CD14-positive monocyte (primary cell): ENCODE measurements at regions not wholly inside any gene's neighbourhood (a gene's known extent, or its start where the extent isn't known, plus 50 kb on each side); places are given as distances from the start of the nearest gene placed in this dataset.

Experiments
- DNase-seq, 3 donors: peaks; one replicate each; pipeline ENCODE4 v3.0.0-alpha.2; 2011 to 2022
- H2AFZ ChIP-seq: 2 replicates; pipeline ENCODE4 v1.6.0; 2012; ENCODE audit warnings: mild to moderate bottlenecking, low read depth, low read length, inconsistent platforms; ENCODE audit not compliant: insufficient read depth, poor library complexity, severe bottlenecking
- H3K27ac ChIP-seq, 2 donors: 1 replicate in 1 of 2; 2 replicates in 1 of 2; pipeline ENCODE4 v1.5.1; 2012 to 2013; ENCODE audit warnings: low read length in 2 of 2, control low read depth in 1 of 2, inconsistent platforms in 1 of 2, low read depth in 1 of 2, mild to moderate bottlenecking in 1 of 2
- H3K27me3 ChIP-seq, 2 donors: one replicate each; pipeline versions ENCODE4 v1.6.0 to v1.6.1; 2011 to 2013; ENCODE audit warnings: low read length in 2 of 2; ENCODE audit not compliant: control insufficient read depth in 2 of 2, insufficient read depth in 2 of 2
- H3K36me3 ChIP-seq, 2 donors: replicated peaks in 1 of 2; 1 replicate in 1 of 2; 2 replicates in 1 of 2; pipeline versions ENCODE4 v1.5.1 to v1.6.1; 2012 to 2013; ENCODE audit warnings: low read length in 2 of 2, control low read depth in 1 of 2, inconsistent platforms in 1 of 2, mild to moderate bottlenecking in 1 of 2; ENCODE audit not compliant: insufficient read depth in 2 of 2, control insufficient read depth in 1 of 2
- H3K4me1 ChIP-seq, 2 donors: 1 replicate in 1 of 2; 2 replicates in 1 of 2; pipeline versions ENCODE4 v1.5.1 to v1.6.1; 2012 to 2013; ENCODE audit warnings: low read length in 2 of 2, control low read depth in 1 of 2, inconsistent platforms in 1 of 2, mild to moderate bottlenecking in 1 of 2, moderate library complexity in 1 of 2; ENCODE audit not compliant: insufficient read depth in 2 of 2, control insufficient read depth in 1 of 2
- H3K4me2 ChIP-seq: replicated peaks from 2 replicates; pipeline ENCODE3; 2012; ENCODE audit warnings: low read length, moderate library complexity, mild to moderate bottlenecking; ENCODE audit not compliant: poor library complexity, severe bottlenecking; ENCODE audit errors: extremely low read depth
- H3K4me3 ChIP-seq, 3 experiments: fragments of 200-600 bp in 1 of 3; sonication (generic) in 1 of 3; replicated peaks in 1 of 3; 1 replicate in 2 of 3; 2 replicates in 1 of 3; pipeline ENCODE4 v1.5.1; 2011 to 2013; ENCODE audit warnings: low read length in 3 of 3, mild to moderate bottlenecking in 3 of 3, control low read depth in 2 of 3, low read depth in 2 of 3, inconsistent platforms in 1 of 3, moderate library complexity in 1 of 3
- H3K79me2 ChIP-seq: 2 replicates; pipeline ENCODE4 v1.6.0; 2012; ENCODE audit warnings: mild to moderate bottlenecking, control low read depth, inconsistent platforms, low read length, moderate library complexity; ENCODE audit not compliant: insufficient read depth
- H3K9ac ChIP-seq: 2 replicates; pipeline ENCODE4 v1.6.0; 2017; ENCODE audit warnings: low read length, mild to moderate bottlenecking; ENCODE audit not compliant: insufficient read depth, poor library complexity, severe bottlenecking
- H3K9me3 ChIP-seq, 2 donors: replicated peaks in 1 of 2; 1 replicate in 1 of 2; 2 replicates in 1 of 2; pipeline versions ENCODE4 v1.5.1 to v1.6.1; 2012 to 2013; ENCODE audit warnings: low read length in 2 of 2, control low read depth in 1 of 2; ENCODE audit not compliant: control insufficient read depth in 1 of 2, insufficient read depth in 1 of 2
- H4K20me1 ChIP-seq: 2 replicates; pipeline ENCODE4 v1.6.0; 2012; ENCODE audit warnings: mild to moderate bottlenecking, low read length, control low read depth, moderate library complexity; ENCODE audit not compliant: insufficient read depth
- H3K27ac Mint-ChIP-seq, 7 donors: one replicate each; pipeline ENCODE4 v1.8.0; 2020; ENCODE audit warnings: mild to moderate bottlenecking in 7 of 7, mixed read lengths in 7 of 7, moderate library complexity in 6 of 7, inconsistent platforms in 2 of 7
- H3K27me3 Mint-ChIP-seq, 3 donors: one replicate each; pipeline ENCODE4 v1.8.0; 2021 to 2022; ENCODE audit warnings: low read depth in 3 of 3, mild to moderate bottlenecking in 3 of 3, mixed read lengths in 3 of 3, moderate library complexity in 3 of 3, inconsistent platforms in 1 of 3
- H3K36me3 Mint-ChIP-seq, 2 donors: one replicate each; pipeline ENCODE4 v1.8.0; 2020; ENCODE audit warnings: mixed read lengths in 2 of 2, inconsistent platforms in 1 of 2, mild to moderate bottlenecking in 1 of 2
- H3K4me1 Mint-ChIP-seq: one replicate; pipeline ENCODE4 v1.8.0; 2020; ENCODE audit warnings: mild to moderate bottlenecking, mixed read lengths
- H3K4me3 Mint-ChIP-seq, 2 donors: one replicate each; pipeline ENCODE4 v1.8.0; 2020; ENCODE audit warnings: mild to moderate bottlenecking in 2 of 2, mixed read lengths in 2 of 2, moderate library complexity in 1 of 2
- H3K9me3 Mint-ChIP-seq, 7 donors: one replicate each; pipeline ENCODE4 v1.8.0; 2020 to 2022; ENCODE audit warnings: mixed read lengths in 7 of 7, mild to moderate bottlenecking in 6 of 7, moderate library complexity in 6 of 7, inconsistent platforms in 2 of 7
- WGBS: methylation state at CpG from one replicate; pipeline ENCODE4 v1.1.5; 2013; ENCODE audit warnings: missing lambda C conversion rate; ENCODE audit not compliant: insufficient coverage; 5-methylcytosine and 5-hydroxymethylcytosine counted together
- intact Hi-C, 2 donors: fragments of 100-400 bp; cut with micrococcal nuclease; formaldehyde crosslinking; loops; one replicate each; pipeline versions ENCODE4 v1.15.0 to v1.15.1; 2023
- TF ChIP-seq, protein P1 (sequence below): fragments of 200-600 bp; IDR thresholded peaks from one replicate; pipeline ENCODE4 v1.8.0; 2022; ENCODE audit warnings: antibody characterized with exemption, mild to moderate bottlenecking

DNA sequence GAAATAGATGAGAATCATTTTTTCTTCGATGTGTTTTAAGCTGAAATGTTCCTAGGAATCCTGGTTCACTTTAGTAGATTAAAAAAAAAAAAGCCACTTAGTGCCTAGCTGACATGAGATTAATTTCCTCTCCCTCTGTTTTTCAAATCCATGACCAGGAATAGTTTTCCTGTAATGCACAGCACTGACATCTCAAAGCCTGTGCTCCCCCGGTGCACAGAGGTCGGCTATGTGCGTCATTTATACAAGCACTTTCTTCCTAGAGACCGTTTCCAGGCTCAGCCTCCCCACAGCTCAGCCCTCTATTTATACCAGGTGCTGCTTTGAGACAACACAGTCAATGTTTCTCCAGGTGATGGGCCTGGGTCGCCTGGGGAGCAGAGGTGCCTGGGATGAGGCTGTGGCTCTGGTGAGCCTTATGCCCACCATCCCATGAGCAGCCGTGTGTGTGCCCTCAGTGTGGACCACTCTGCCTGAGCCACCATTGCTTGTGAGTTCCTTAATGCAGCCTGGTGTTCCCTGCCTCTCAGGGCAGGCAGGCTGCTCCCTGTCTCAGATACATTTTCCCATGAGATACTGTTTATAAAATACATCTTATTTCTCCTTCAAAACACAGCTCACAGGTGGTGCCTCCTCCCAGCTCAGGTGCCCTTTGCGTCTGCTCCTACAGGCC is 515.7 kb upstream of the HS6ST1 start:
- no peak overlapping the region for H3K27ac Mint-ChIP-seq
- H3K9ac ChIP-seq = no peak overlapping the region
- no peaks in the 10 kb centered on the region for H3K36me3 ChIP-seq
- peaks cover 2 to 8% (median 5%) of the 10 kb centered on the region in 3 donors for H3K27me3 Mint-ChIP-seq
- no peak overlapping the region for H3K4me3 Mint-ChIP-seq
- TF ChIP-seq, protein P1, sequence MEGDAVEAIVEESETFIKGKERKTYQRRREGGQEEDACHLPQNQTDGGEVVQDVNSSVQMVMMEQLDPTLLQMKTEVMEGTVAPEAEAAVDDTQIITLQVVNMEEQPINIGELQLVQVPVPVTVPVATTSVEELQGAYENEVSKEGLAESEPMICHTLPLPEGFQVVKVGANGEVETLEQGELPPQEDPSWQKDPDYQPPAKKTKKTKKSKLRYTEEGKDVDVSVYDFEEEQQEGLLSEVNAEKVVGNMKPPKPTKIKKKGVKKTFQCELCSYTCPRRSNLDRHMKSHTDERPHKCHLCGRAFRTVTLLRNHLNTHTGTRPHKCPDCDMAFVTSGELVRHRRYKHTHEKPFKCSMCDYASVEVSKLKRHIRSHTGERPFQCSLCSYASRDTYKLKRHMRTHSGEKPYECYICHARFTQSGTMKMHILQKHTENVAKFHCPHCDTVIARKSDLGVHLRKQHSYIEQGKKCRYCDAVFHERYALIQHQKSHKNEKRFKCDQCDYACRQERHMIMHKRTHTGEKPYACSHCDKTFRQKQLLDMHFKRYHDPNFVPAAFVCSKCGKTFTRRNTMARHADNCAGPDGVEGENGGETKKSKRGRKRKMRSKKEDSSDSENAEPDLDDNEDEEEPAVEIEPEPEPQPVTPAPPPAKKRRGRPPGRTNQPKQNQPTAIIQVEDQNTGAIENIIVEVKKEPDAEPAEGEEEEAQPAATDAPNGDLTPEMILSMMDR = no peak
- no peaks in the 10 kb centered on the region for H3K4me1 Mint-ChIP-seq
- H3K4me2 ChIP-seq = no peak overlapping the region
- intact Hi-C loops = no loop called here
- no peaks in the 10 kb centered on the region for H3K27me3 ChIP-seq
- no peaks in the 10 kb centered on the region for H4K20me1 ChIP-seq
- DNase-seq = no peak
- no peaks in the 10 kb centered on the region for H3K9me3 ChIP-seq
- no peaks in the 10 kb centered on the region for H3K36me3 Mint-ChIP-seq
- no peak overlapping the region for H3K27ac ChIP-seq
- no peaks in the 10 kb centered on the region for H3K79me2 ChIP-seq
- no peak overlapping the region for H2AFZ ChIP-seq
- H3K9me3 Mint-ChIP-seq = peaks cover 0 to 6% (median 3%) of the 10 kb centered on the region in 7 donors
- H3K4me3 ChIP-seq = no peak overlapping the region
- no peaks in the 10 kb centered on the region for H3K4me1 ChIP-seq
- 85% methylated on average over 7 of the region's 8 CpGs for WGBS

DNA sequence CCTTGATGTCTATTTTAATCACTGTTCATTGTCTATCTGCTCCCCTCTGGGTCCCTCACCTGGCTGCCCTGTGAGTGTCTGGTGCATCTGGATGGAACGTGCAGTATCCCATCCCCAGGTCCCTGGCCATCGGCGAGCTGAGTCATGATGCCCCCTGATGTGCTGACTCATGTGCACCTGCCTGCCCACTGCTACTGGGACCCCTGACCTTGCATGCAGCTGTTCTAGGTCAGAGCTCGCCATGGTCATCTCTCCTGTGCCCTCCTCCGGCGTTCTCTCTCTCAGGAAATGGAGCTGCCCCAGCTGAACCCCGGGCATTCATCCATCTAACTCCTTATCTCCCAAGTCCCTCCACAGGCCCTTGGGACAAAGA is 516.2 kb upstream of the HS6ST1 start:
- Mint-ChIP-seq H3K4me3 (no peak overlapping the region), H3K9me3 (peaks cover 0 to 6% (median 3%) of the 10 kb centered on the region in 7 donors), H3K4me1 (no peaks in the 10 kb centered on the region), H3K27ac (no peak overlapping the region), H3K27me3 (peaks cover 2 to 8% (median 8%) of the 10 kb centered on the region in 3 donors), H3K36me3 (no peaks in the 10 kb centered on the region)
- Histone ChIP-seq H3K9me3 (no peaks in the 10 kb centered on the region), H4K20me1 (no peaks in the 10 kb centered on the region), H3K4me3 (no peak overlapping the region), H3K4me1 (no peaks in the 10 kb centered on the region), H3K4me2 (no peak overlapping the region), H3K9ac (no peak overlapping the region), H3K79me2 (no peaks in the 10 kb centered on the region), H2AFZ (no peak overlapping the region), H3K27me3 (no peaks in the 10 kb centered on the region), H3K27ac (no peak overlapping the region), H3K36me3 (no peaks in the 10 kb centered on the region)
- DNase-seq = no peak
- TF ChIP-seq, protein P1 = no peak
- WGBS = 86% methylated on average over 7 of the region's 7 CpGs
- intact Hi-C loops = no loop called here
